ENCODE measurements at regions not wholly inside any gene's neighbourhood (a gene's known extent, or its start where the extent isn't known, plus 50 kb on each side); places are given as distances from the start of the nearest gene placed in this dataset.

DNA sequence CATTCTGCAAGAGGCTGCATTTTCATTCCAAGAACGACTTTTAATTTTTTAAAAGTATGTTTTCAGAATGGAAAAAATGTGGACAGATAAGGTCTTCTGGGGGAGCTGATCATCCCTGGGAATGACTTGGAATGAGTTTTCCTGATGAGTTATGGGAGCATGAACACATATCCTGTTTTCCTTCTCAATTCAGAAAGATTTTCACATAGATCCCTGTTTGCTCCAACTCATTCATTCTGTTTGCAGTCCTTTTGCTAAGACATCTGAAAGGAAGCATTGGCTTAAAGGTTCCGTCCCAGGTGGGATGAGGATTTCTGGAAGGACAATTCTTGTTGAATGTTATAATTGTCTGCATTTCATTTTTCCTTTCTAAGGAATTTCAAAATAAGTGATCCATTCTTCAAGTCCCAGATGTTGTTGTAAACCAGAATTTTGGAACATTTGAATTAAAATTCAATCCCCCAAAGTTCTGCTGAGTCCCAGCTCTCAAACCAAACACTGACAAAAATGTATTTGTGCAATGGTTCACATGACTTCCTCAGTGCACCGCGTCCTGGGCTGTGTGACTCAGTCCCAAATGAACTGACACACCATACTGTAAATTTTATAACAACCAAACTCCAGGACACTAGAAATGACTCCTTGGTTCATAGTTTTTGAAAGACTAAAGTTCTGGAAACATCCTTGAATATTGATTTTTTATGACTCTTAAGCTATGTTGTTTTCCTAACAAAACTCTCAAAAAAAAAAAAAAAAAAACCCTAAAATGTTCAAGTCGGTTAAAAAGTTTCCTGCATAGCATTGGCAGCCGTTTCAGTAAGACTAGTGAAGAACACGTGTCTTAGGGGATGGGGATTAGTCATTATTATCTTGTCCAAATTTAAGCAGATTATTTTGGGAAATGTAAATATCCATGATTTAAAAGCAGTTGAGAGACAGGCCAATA is 281.8 kb upstream of the TCF4 start:
- DNase-seq = no peak

DNA sequence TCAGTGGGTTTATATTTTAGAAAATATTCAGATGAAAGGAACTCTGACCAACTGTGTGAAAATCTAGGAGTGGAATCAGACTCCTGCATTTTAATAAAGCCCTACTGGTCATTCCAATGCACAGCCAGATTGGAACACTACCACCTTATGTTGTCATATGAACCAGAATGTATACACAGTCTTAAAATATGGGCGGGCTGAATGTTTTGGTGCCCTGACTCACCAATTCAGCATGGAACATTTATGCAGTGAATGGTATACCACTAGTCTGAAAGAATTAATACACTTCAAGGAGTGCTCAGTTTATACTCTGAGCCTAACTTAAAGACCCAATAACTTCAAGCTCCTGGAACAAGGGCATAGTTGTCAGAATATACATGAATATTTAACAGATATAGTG is 280.9 kb upstream of the TCF4 start:
- no peak for DNase-seq

DNA sequence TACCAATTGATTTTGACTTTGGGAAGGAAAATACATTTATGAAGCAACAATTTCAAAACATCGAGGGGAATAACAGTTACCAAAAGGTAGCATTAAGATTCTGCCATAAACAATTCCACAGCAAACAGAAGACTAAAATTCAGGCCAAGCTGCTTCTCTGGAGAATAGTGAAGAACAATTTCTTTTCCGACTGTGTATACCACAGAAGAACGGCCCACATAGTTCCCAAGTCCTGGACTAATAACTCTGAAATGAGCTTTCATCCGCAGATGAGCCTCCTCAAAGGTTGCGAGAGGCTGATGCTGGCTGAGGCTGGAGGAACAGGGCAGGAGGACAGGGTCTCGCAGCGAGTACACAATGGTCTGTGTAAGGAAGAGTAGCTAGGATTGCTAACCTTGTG is 278.9 kb upstream of the TCF4 start:
- no peak for DNase-seq

DNA sequence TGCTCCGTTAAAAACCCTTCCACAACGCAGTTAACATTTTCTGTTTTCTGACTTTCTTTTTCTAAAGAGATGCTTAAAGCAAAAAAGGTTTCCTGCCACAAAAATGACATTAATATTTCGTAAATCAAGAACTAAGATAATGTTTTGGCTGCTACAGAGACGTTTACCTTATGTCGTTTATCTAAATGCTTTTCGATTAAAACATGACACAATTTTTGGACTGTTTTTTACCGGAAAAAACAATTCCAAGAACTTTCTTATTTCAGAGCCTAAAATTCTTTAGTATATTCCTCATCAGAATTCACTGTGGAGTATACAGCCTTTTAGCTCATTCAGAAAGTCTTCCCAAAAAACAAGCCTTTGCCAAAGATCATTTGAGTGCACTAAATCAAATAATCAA is 278.0 kb upstream of the TCF4 start:
- no peak for DNase-seq

DNA sequence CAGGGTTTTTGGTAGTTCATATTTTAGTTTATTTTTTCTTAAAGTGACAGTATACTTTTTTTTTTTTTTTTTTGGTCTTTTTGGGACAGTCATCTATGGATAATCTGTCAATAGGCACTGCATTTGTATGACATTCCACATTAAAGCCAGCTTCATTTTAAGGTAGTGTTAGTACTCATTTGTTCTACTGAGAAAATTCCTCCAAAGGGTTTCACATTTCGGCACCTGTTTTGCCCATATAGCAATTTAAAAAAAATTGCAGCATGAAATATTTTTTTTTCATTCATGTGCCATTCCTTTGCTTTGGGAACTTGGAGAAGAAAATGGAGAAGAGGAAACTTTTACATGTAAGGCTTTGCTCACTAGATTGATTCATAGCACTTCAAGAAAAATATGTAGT is 276.3 kb upstream of the TCF4 start:
- DNase-seq = no peak

DNA sequence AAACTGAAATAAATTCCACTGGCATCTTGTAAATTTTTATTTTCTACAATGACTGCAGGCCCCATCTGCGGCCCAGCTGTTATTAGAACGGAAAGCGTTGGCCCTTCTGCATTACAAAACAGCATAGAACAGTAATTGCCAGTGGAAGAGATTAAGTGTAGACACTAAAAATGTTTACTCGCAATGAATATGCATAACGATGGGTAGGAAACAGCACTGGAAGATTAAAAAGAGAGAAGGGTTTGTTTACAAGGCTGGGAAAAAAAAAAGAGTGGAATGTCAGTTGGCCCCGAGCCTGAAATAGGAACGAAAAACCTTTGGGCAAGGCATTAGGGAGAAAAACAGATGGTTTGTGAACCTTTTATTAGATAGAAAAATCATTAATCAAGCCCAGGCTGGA is 275.9 kb upstream of the TCF4 start:
- DNase-seq = no peak

DNA sequence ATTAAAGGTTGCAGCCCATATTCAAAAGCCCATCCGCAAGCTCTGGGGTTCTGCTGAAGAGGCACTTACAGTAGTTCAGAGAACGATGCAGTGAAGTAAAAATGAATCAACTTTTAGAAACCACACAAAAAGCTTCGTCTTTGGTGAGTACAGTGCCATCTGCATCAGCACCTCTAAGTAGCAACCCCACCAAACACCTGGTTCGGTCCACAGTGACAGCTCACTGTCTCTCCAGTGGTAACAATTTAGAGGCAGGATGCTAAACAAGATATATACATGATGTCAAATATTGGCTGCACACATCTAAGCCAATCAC is 275.4 kb upstream of the TCF4 start:
- no peak for DNase-seq

DNA sequence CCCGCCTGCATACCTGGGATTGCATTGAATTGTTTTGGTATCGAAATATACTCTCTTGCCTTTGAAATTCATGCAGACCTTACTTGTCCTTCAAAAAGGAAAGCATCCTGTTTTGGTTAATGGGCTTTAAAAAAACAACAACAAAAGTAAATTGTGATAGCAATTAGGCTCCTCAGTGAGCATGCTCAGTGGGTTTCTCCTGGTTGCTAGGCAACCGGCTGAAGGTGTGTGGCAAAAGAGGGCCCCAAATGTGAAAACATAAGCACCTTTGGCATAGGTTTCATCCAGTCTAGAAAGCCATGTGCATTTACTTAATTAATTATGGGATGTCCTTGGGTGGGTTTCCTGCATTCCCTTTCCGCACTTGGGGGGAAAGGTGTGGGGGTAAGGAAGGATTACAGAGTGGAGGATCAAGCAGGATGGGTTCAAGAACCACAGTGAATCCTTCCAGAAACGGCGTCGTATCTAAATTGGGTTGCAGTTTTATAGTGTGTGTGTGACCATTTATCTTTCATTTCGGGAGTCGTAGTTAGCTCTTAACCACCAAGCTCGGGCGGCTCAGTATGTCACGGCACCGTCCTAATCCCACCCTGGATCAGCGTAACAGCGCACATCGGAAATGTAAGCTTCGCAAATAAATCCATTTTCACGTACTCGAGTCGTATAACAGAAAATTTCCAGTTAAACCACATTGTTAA is 274.9 kb upstream of the TCF4 start:
- DNase-seq = no peak

DNA sequence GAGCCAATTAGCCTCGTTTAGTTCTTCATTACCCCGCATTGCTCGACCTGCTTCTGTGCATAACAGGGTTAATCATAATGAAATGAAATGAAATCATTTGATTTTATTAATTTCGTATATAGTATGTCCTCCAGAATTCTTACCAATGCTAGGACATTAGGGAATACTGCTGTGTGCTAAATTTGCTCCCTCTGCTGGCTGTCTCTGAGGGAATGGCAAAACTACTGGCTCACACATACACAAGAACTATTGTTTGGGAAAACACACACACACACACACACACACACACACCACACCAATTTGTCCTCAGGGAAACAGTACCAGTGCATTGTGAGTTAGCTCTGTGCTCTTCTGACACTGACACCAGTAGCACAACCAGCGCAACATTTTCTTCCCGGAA is 273.3 kb upstream of the TCF4 start:
- peak in 9 of 14 donors; percentile 7 to 66 (median 27) for DNase-seq

DNA sequence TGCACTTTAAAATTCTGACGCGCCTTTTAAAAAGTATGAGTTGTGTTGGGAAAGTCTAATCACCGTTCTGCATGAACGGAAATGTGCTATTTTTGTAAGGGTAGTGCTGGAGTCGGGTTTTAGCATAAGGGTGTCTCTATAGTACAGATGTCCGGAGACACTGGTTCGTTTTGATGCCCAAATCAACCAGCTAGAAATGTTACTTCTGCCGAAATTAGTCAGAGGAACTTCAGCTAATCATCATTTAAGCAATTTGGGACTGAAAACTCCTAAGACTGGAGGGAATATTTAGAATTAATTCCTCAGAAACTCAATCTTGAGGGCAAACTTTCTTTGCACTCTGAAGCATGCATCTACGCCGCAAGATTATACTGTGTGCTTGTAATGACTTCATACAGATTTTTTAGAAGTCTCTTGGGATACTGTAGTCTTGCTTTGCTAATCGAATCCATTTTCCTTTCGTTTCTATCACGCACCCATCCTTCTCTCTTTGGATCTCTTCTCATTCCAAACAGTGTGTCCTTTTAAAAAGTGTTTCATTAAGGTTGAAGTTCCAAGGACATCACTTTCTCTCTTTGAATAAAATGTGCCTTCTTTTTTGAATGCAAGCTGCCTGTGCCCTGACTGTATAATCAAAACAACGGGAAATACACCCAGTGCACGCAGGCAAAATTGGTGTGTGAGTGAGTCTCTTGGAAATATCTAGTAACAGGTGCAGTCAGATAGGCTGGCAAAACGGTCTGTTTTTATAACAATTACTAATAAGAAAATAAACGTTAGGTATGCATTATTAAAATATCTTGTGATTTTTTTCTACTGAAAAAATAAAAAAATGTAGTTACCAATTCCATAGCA is 270.9 kb upstream of the TCF4 start:
- DNase-seq = peak in 1 of 14 donors; percentile 47

DNA sequence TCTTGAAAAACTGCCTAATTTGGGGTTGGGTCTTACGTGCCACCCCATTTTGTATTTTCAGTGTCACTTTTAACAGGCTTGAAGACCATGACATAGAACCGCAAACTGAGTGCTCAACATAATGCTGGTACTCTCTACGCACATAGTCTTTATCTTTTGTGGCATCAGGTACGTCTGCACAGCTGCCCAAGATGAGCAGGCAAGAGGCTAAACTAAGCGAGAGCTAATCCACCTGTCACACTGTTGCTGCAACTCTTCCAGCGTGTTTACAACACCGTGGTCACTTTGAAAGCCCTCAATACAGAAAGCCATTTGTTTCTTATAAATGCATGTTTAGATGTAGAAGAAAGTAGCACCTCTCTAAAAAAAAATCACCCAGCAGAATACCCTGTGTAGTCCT is 270.0 kb upstream of the TCF4 start:
- no peak for DNase-seq

DNA sequence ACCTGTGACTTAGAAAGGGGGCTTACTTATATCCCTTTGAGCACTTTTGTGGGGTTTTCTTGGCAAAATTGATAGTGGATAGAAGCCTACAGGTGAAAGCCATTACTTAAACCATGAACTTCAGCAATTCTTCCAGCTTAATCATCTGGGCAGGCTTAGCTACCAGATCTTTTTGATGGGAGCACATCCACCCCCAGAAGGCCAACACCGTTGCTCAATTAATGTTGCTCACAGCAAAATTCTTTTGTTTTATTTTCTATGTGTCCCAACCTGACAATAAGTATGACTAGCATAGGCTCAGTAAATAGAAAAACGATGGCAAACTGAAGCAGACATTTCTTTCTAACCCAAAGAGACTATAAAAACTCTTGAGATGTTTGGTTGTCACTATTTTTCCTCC is 269.4 kb upstream of the TCF4 start:
- no peak for DNase-seq

DNA sequence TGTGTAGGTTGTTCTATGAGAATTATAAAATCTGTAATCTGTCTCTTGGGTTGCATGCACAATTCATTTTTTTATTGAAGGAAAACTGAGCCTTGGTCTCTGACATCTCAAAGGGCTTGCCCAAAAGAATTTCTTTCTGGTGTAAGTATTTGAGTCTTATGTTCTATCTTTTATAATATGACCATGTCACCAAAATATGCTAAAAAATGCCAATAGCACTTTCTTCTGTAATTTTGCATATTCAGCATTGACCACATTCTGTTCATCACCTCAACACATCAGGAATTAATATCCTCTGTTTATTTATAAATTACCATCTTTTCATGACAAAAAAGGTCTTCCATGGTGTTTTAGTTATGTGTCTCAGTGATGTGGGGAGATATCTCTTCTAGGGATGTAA is 268.7 kb upstream of the TCF4 start:
- DNase-seq = no peak

DNA sequence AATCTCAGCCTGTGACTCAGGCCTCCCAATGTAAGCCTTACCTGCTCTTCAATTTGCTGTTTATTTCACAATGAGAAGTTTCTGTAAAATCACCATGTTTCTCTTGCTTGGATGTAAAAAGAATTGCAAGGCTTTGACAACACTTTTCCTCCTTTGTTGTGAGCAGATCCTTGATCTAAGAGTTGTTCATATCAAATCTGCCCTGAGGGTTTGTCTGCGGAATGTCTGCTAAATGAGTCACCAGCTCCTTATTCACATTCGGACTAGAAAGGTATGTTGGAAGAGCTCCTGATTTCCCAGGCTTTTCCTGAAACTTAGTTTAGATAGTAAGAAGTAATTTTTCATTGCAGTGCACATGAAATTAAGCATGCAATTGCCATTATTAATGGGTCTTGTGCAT is 268.2 kb upstream of the TCF4 start:
- DNase-seq = no peak

DNA sequence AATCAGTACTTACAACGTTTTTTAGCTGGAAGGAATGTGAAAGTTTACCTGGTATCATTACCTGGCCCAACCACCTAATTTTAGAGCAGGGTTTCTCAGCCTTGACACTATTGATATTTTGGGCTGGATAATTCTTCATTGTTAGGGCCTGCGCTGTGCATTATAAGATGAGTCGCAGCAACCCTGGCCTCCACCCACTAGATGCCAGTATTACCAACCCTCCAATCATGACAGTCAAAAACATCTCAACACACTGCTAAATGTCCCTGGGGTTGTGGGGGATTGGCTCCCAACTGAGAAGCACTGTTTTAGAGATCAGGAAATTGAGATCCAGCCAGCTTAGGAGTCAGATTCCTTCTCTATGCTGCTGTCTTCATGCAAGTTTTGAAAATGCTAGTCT is 265.3 kb upstream of the TCF4 start:
- no peak for DNase-seq

DNA sequence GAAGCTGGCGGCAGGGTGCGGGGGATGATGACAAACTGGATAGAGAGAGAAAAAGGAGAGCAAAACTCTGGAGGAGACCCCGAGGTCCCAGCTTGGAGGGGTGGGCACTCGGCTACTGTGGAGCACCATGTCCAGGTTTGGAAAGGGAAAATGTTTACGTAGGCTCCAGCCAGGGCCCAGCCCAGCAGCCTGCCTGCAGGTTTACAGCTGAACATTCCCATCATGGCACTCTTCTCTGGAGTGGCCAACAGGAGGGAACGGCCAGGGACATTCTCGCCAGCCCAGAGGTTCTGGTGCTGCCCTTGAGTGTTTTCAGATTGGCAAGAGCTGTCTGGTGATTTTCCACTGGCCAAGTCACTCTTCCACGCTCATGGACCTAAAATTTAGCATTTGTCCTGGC is 262.9 kb upstream of the TCF4 start:
- no peak for DNase-seq

DNA sequence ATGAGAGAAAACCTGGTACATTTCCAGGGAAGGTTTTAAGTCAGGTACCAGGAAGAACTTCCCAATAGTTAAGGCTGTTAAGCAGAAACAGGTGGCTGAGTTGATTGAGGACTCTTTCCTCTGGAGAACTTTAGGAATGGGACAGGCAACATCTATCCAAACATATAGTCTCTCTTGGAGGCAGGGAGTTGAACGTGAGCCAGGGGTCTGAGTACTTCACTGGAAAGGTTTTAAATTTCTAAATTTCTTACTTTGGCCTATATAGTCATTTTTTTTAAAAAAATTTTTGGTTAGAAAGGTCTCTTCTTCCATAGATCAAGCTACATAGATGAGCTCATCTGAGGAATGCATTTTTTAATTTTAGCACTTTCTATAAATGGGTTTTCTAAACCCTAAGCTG is 261.4 kb upstream of the TCF4 start:
- no peak for DNase-seq

DNA sequence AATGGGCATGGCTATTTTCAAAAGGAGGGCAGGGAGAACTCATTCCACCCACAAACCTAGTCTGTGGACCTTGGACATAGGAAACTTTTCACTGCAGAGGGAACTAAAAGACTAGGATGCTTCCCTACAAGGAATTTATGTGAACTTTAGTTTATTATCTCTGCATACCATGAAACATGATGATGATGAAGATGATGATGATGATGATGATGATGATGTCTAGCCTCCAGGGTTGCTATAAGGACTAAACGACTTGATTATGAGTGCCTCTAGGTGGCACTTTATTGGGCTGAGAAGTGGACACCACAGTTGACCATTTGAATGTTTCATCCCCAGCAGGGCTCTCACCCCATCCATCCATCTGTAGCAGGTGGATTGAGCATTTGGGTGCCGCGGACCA is 260.0 kb upstream of the TCF4 start:
- no peak for DNase-seq

DNA sequence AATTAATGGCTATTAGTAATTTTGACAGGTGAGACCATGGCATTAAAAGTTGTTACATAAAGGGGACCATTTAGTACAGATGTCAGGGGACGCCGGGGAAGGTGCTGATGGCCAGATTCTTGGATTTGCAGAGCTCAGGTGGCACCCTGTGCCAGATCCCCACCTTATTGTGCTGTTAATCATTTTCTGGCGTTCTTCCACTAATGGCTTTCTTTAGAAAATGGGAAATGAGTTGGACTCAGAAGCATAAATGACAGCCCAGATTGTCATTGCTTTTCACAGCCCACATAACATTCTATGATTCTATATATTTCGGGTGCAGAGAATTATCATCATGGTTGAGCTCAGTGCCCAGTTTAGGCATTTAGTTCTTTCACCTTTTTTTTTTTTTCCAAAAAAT is 257.2 kb upstream of the TCF4 start:
- DNase-seq = no peak

DNA sequence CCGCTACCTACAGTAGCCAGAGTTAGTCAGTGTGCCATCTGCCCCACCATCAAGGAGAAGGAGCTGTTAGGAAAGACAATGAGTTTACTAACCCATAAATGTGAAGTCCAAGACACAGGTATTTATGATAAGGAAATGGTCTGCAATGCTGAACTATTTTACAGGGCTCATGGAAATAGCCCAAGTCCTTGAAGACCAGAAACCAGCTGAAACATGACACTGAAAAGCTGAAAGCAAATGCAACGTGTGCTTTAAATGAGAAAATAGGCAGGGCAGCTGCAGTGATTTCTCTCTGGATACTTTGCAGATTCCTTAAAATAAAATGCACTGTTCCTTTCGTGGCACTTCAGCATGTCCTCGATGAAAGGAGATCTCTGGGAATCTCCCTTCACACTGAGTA is 256.4 kb upstream of the TCF4 start:
- no peak for DNase-seq

DNA sequence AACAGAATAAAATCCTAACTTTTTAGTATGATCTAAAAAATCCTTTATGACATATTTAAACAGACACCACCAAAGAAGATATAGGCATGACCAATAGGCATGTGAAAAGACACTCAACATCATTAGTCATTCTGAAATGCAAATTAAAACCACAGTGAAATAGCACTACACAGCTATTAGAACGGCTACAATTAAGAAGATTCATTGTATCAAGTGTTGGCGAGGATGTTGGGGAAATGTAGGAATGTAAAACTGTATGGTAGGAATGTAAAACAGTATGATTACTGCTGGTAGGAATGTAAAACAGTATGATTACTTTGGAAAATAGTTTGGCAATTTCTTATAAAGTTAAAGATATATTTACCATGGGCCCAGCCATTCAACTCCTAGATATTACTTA is 253.3 kb upstream of the TCF4 start:
- DNase-seq = no peak

DNA sequence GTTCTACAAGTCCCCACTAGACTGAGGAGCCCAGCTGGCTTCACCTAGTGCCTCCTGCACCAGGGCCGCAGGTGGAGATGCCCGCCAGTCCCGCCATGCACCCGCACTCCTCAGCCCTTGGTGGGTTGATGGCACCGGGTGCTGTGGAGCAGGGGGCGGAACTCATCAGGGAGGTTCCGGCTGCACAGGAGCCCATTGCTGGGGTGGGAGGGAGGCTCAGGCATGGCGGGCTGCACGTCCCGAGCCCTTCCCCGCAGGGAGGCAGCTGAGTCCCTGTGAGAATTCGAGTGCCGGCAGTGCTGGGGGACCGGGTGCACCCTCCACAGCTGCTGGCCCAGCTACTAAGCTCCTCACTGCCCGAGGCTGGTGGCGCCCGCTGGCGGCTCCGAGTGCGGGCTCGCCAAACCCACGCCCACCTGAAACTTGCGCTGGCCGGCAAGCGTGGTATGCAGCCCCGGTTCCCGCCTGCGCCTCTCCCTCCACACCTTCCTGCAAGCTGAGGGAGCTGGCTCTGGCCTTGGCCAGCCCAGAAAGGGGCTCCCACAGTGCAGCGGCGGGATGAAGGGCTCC is 252.7 kb upstream of the TCF4 start:
- DNase-seq = no peak

DNA sequence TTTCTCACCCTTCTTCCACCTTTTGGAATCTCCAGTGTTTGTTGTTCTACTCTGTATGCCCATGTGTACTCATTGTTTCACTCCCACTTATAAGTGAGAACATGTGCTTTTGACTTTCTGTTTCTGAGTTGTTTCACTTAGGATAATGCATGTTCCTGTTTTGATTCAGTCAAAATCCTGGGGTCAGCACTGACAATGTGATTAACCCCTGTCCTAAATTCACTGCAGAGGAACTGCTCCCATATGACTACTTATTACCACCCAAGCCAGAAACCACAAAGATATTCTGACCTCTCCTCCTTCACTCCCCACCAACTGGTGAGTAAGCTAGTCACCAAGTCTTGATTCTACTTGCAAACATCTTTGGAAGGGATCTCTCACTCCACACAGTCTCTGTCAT is 251.4 kb upstream of the TCF4 start:
- DNase-seq = no peak
